Activated naive CD8-positive, alpha-beta T cell treated with anti-CD3 and anti-CD28 coated beads, Interleukin-2, amount 50 U/mL, for 24 hours (primary cell): ENCODE measurements at regions not wholly inside any gene's neighbourhood (a gene's known extent, or its start where the extent isn't known, plus 50 kb on each side); places are given as distances from the start of the nearest gene placed in this dataset.

Experiments used
- ATAC-seq: fragments of 150-1000 bp; cut with Tn5 transposase; one replicate; pipeline ENCODE4 v1.10.0; 2021
- DNase-seq: peaks from one replicate; pipeline ENCODE4 v3.0.0; 2021
- H3K27ac Mint-ChIP-seq: one replicate; pipeline ENCODE4 v1.8.0; 2021; ENCODE audit warnings: mild to moderate bottlenecking, mixed read lengths
- H3K27me3 Mint-ChIP-seq: one replicate; pipeline ENCODE4 v1.8.0; 2021; ENCODE audit warnings: mixed read lengths
- H3K36me3 Mint-ChIP-seq: one replicate; pipeline ENCODE4 v1.8.0; 2021; ENCODE audit warnings: low read depth, mixed read lengths
- H3K4me1 Mint-ChIP-seq: one replicate; pipeline ENCODE4 v1.8.0; 2021; ENCODE audit warnings: mixed read lengths
- H3K4me3 Mint-ChIP-seq: one replicate; pipeline ENCODE4 v1.8.0; 2021; ENCODE audit warnings: mild to moderate bottlenecking, moderate library complexity, mixed read lengths
- H3K9me3 Mint-ChIP-seq: one replicate; pipeline ENCODE4 v1.8.0; 2021; ENCODE audit warnings: mixed read lengths

GRCh38 chr22:27329131-27329850 is 472.3 kb downstream of the MN1 start:
- Mint-ChIP-seq H3K9me3 (no peaks in the 10 kb centered on the region), H3K27me3 (peaks cover 25% of the 10 kb centered on the region)
- ATAC-seq = no peak

GRCh38 chr22:27329966-27330645 is 471.4 kb downstream of the MN1 start:
- ATAC-seq = no peak
- Mint-ChIP-seq H3K9me3 (no peaks in the 10 kb centered on the region), H3K36me3 (no peaks in the 10 kb centered on the region), H3K4me1 (peaks cover 2% of the 10 kb centered on the region), H3K27ac (no peak overlapping the region), H3K27me3 (peaks cover 23% of the 10 kb centered on the region), H3K4me3 (no peak overlapping the region)
- DNase-seq = no peak

More at GRCh38 chr22:27329131-27329850, 472.3 kb downstream of the MN1 start:
- H3K4me3 Mint-ChIP-seq = no peak overlapping the region
- H3K27ac Mint-ChIP-seq = no peak overlapping the region
- H3K4me1 Mint-ChIP-seq = peaks cover 2% of the 10 kb centered on the region
- DNase-seq = no peak
- no peaks in the 10 kb centered on the region for H3K36me3 Mint-ChIP-seq

GRCh38 chr22:27331526-27332281 is 469.9 kb downstream of the MN1 start:
- Mint-ChIP-seq H3K4me3 (no peak overlapping the region), H3K27ac (no peak overlapping the region), H3K27me3 (peaks cover 23% of the 10 kb centered on the region), H3K4me1 (peaks cover 2% of the 10 kb centered on the region), H3K36me3 (no peaks in the 10 kb centered on the region), H3K9me3 (no peaks in the 10 kb centered on the region)
- DNase-seq (no peak), ATAC-seq (no peak)

- Mint-ChIP-seq H3K9me3 (no peaks in the 10 kb centered on the region), H3K4me1 (no peaks in the 10 kb centered on the region)
These were observed 466.4 kb downstream of the MN1 start for GRCh38 chr22:27335102-27335660.

GRCh38 chr22:27336151-27337090 is 465.1 kb downstream of the MN1 start:
- DNase-seq (no peak), ATAC-seq (no peak)
- no peak overlapping the region for H3K27ac Mint-ChIP-seq
- no peak overlapping the region for H3K4me3 Mint-ChIP-seq
- peaks cover 4% of the 10 kb centered on the region for H3K27me3 Mint-ChIP-seq
- H3K4me1 Mint-ChIP-seq = no peaks in the 10 kb centered on the region
- H3K36me3 Mint-ChIP-seq = no peaks in the 10 kb centered on the region
- no peaks in the 10 kb centered on the region for H3K9me3 Mint-ChIP-seq

More at GRCh38 chr22:27335102-27335660, 466.4 kb downstream of the MN1 start:
- Mint-ChIP-seq H3K36me3 (no peaks in the 10 kb centered on the region), H3K27me3 (peaks cover 13% of the 10 kb centered on the region), H3K4me3 (no peak overlapping the region), H3K27ac (no peak overlapping the region)
- no peak for DNase-seq
- ATAC-seq = no peak

- Mint-ChIP-seq H3K27ac (no peak overlapping the region), H3K36me3 (no peaks in the 10 kb centered on the region), H3K4me3 (no peak overlapping the region), H3K27me3 (no peaks in the 10 kb centered on the region), H3K4me1 (no peaks in the 10 kb centered on the region), H3K9me3 (no peaks in the 10 kb centered on the region)
- ATAC-seq = no peak
- no peak for DNase-seq
These were observed 463.9 kb downstream of the MN1 start for GRCh38 chr22:27337676-27338075.

GRCh38 chr22:27340047-27340446 is 461.5 kb downstream of the MN1 start:
- ATAC-seq (no peak), DNase-seq (no peak)
- Mint-ChIP-seq H3K27ac (no peak overlapping the region), H3K36me3 (no peaks in the 10 kb centered on the region), H3K27me3 (peaks cover 7% of the 10 kb centered on the region), H3K9me3 (no peaks in the 10 kb centered on the region), H3K4me3 (no peak overlapping the region), H3K4me1 (no peaks in the 10 kb centered on the region)

- Mint-ChIP-seq H3K4me1 (no peaks in the 10 kb centered on the region), H3K27me3 (peaks cover 9% of the 10 kb centered on the region), H3K9me3 (no peaks in the 10 kb centered on the region), H3K36me3 (no peaks in the 10 kb centered on the region), H3K4me3 (no peak overlapping the region), H3K27ac (no peak overlapping the region)
- DNase-seq (no peak), ATAC-seq (no peak)
These were observed 457.0 kb downstream of the MN1 start for GRCh38 chr22:27344546-27344945.

- ATAC-seq = no peak
- Mint-ChIP-seq H3K27me3 (peaks cover 9% of the 10 kb centered on the region), H3K27ac (no peak overlapping the region)
These were observed 455.9 kb downstream of the MN1 start for GRCh38 chr22:27345691-27346090.

GRCh38 chr22:27347951-27348350 is 453.6 kb downstream of the MN1 start:
- H3K9me3 Mint-ChIP-seq = no peaks in the 10 kb centered on the region

More at GRCh38 chr22:27345691-27346090, 455.9 kb downstream of the MN1 start:
- no peak for DNase-seq
- no peaks in the 10 kb centered on the region for H3K9me3 Mint-ChIP-seq
- no peaks in the 10 kb centered on the region for H3K36me3 Mint-ChIP-seq
- no peak overlapping the region for H3K4me3 Mint-ChIP-seq
- no peaks in the 10 kb centered on the region for H3K4me1 Mint-ChIP-seq

GRCh38 chr22:27348634-27349033 is 452.9 kb downstream of the MN1 start:
- no peak for DNase-seq
- no peak for ATAC-seq
- Mint-ChIP-seq H3K27me3 (peaks cover 12% of the 10 kb centered on the region), H3K27ac (no peak overlapping the region), H3K4me3 (no peak overlapping the region), H3K4me1 (no peaks in the 10 kb centered on the region), H3K36me3 (no peaks in the 10 kb centered on the region), H3K9me3 (no peaks in the 10 kb centered on the region)

More at GRCh38 chr22:27347951-27348350, 453.6 kb downstream of the MN1 start:
- no peaks in the 10 kb centered on the region for H3K36me3 Mint-ChIP-seq
- ATAC-seq (no peak), DNase-seq (no peak)
- H3K27me3 Mint-ChIP-seq = peaks cover 13% of the 10 kb centered on the region
- H3K27ac Mint-ChIP-seq = no peak overlapping the region
- H3K4me3 Mint-ChIP-seq = no peak overlapping the region
- H3K4me1 Mint-ChIP-seq = no peaks in the 10 kb centered on the region

- DNase-seq (no peak), ATAC-seq (no peak)
- no peaks in the 10 kb centered on the region for H3K4me1 Mint-ChIP-seq
These were observed 452.1 kb downstream of the MN1 start for GRCh38 chr22:27349456-27349855.

GRCh38 chr22:27350306-27350705 is 451.2 kb downstream of the MN1 start:
- Mint-ChIP-seq H3K27me3 (peaks cover 6% of the 10 kb centered on the region), H3K36me3 (no peaks in the 10 kb centered on the region), H3K4me3 (no peak overlapping the region), H3K4me1 (no peaks in the 10 kb centered on the region), H3K27ac (no peak overlapping the region), H3K9me3 (peaks cover 5% of the 10 kb centered on the region)
- DNase-seq (no peak), ATAC-seq (no peak)

More at GRCh38 chr22:27349456-27349855, 452.1 kb downstream of the MN1 start:
- Mint-ChIP-seq H3K4me3 (no peak overlapping the region), H3K27ac (no peak overlapping the region), H3K27me3 (peaks cover 8% of the 10 kb centered on the region), H3K36me3 (no peaks in the 10 kb centered on the region), H3K9me3 (peaks cover 3% of the 10 kb centered on the region)

GRCh38 chr22:27352426-27352825 is 449.1 kb downstream of the MN1 start:
- DNase-seq = no peak
- Mint-ChIP-seq H3K27me3 (peaks cover 6% of the 10 kb centered on the region), H3K27ac (no peak overlapping the region), H3K4me1 (no peaks in the 10 kb centered on the region), H3K9me3 (peaks cover 12% of the 10 kb centered on the region), H3K4me3 (no peak overlapping the region), H3K36me3 (no peaks in the 10 kb centered on the region)
- ATAC-seq = no peak
